ENCODE measurements at regions not wholly inside any gene's neighbourhood (a gene's known extent, or its start where the extent isn't known, plus 50 kb on each side); places are given as distances from the start of the nearest gene placed in this dataset.

DNA sequence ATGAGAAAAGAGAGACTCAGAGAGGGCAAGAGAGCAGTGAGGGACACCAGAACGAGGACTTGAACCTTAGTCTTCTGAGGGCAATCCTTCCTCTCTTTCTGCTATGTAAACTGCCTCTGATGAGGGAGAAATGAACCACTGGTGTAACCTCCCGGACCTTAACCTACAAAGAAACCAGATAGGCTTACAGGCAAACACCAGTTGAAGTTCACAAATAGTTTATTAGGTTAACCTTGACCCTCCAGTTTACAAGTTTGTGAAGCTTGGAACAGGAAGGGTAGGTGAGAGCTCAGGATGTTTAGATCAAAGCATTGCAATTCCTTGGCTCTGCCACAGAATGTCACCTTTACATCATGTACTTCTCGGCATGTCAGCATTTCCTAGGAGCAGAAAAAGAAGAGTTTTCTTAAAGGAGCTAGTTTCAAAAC lies 486.4 kb upstream of the SPRED2 start:
- intact Hi-C loops (cut with DNase I), result no loop called here
- TF ChIP-seq POLR2A (IDR thresholded peaks at IDR 0.05), result no peak
- TF ChIP-seq, protein P1, sequence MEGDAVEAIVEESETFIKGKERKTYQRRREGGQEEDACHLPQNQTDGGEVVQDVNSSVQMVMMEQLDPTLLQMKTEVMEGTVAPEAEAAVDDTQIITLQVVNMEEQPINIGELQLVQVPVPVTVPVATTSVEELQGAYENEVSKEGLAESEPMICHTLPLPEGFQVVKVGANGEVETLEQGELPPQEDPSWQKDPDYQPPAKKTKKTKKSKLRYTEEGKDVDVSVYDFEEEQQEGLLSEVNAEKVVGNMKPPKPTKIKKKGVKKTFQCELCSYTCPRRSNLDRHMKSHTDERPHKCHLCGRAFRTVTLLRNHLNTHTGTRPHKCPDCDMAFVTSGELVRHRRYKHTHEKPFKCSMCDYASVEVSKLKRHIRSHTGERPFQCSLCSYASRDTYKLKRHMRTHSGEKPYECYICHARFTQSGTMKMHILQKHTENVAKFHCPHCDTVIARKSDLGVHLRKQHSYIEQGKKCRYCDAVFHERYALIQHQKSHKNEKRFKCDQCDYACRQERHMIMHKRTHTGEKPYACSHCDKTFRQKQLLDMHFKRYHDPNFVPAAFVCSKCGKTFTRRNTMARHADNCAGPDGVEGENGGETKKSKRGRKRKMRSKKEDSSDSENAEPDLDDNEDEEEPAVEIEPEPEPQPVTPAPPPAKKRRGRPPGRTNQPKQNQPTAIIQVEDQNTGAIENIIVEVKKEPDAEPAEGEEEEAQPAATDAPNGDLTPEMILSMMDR (IDR thresholded peaks at IDR 0.05), result peak in 1 of 6 experiments; percentile 20
- no peaks in the 10 kb centered on the region for H3K36me3 ChIP-seq
- H3K27ac ChIP-seq, result no peak overlapping the region
- H3K4me1 ChIP-seq, result no peaks in the 10 kb centered on the region
- no peaks in the 10 kb centered on the region for H3K9me3 ChIP-seq
- no peak for DNase-seq
- no peak overlapping the region for H3K4me3 ChIP-seq (replicated peaks in 1 of 3)
- no peaks in the 10 kb centered on the region for H3K27me3 ChIP-seq
- WGBS, 2 donors, result 56 to 64% methylated on average over 3 of the region's 3 CpGs

- no peak for DNase-seq
- H3K36me3 ChIP-seq, result no peaks in the 10 kb centered on the region
- no peak overlapping the region for H3K27ac ChIP-seq
- 76 to 81% methylated on average over 2 of the region's 2 CpGs for WGBS, 2 donors
- intact Hi-C loops (cut with DNase I), result no loop called here
- H3K27me3 ChIP-seq, result no peaks in the 10 kb centered on the region
- no peaks in the 10 kb centered on the region for H3K4me1 ChIP-seq
- H3K9me3 ChIP-seq, result no peaks in the 10 kb centered on the region
- TF ChIP-seq POLR2A (IDR thresholded peaks at IDR 0.05), result no peak
- TF ChIP-seq, protein P1 (IDR thresholded peaks at IDR 0.05), result no peak
- no peak overlapping the region for H3K4me3 ChIP-seq (replicated peaks in 1 of 3)
These were observed 485.6 kb upstream of the SPRED2 start for GRCh38 chr2:65917986-65918385.

DNA sequence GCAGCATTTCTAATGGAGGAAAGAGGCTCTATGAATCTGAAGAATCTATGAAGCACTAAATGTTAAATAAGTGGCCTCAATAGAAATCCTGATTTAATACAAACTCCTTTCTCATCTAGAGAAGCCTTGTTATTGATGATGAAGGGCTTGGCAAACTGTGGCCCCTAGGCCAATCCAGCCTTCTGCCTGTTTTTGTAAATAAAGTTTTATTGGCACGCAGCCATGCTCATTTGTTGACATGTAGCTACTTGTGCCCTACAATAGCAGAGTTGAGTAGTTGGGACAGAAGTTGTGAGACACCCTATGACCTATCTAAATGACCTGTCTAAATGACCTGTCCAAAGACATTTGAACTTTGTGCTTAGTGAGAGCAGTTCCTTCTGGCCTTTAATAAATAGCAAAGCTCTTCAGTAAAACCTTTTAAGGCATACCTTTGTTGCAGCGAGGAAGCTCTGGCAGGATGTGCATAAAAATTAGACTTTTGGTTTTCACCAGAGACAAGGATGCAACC lies 484.4 kb upstream of the SPRED2 start:
- DNase-seq, result no peak
- H3K36me3 ChIP-seq, result no peaks in the 10 kb centered on the region
- no peaks in the 10 kb centered on the region for H3K4me1 ChIP-seq
- H3K4me3 ChIP-seq (replicated peaks in 1 of 3), result no peak overlapping the region
- H3K27me3 ChIP-seq, result no peaks in the 10 kb centered on the region
- no peaks in the 10 kb centered on the region for H3K9me3 ChIP-seq
- no peak overlapping the region for H3K27ac ChIP-seq
- intact Hi-C loops (cut with DNase I), result no loop called here
- WGBS, 2 donors, result 91 to 96% methylated on average over 2 of the region's 2 CpGs
- no peak for TF ChIP-seq POLR2A (IDR thresholded peaks at IDR 0.05)
- TF ChIP-seq, protein P1 (IDR thresholded peaks at IDR 0.05), result no peak

GRCh38 chr2:65916177-65916576 lies 483.8 kb upstream of the SPRED2 start:
- H3K4me3 ChIP-seq (replicated peaks in 1 of 3), result no peak overlapping the region
- no peaks in the 10 kb centered on the region for H3K36me3 ChIP-seq
- no peaks in the 10 kb centered on the region for H3K4me1 ChIP-seq
- intact Hi-C loops (cut with DNase I), result no loop called here
- DNase-seq, result no peak
- no peaks in the 10 kb centered on the region for H3K27me3 ChIP-seq
- TF ChIP-seq POLR2A (IDR thresholded peaks at IDR 0.05), result no peak
- TF ChIP-seq, protein P1 (IDR thresholded peaks at IDR 0.05), result no peak
- no peak overlapping the region for H3K27ac ChIP-seq
- H3K9me3 ChIP-seq, result no peaks in the 10 kb centered on the region

GRCh38 chr2:65915273-65915672 lies 482.9 kb upstream of the SPRED2 start:
- Histone ChIP-seq H3K4me3 (replicated peaks in 1 of 3) (no peak overlapping the region), H3K4me1 (no peaks in the 10 kb centered on the region), H3K36me3 (no peaks in the 10 kb centered on the region), H3K9me3 (no peaks in the 10 kb centered on the region), H3K27ac (no peak overlapping the region), H3K27me3 (no peaks in the 10 kb centered on the region)
- no peak for DNase-seq
- TF ChIP-seq, protein P1 (IDR thresholded peaks at IDR 0.05), result no peak
- TF ChIP-seq POLR2A (IDR thresholded peaks at IDR 0.05), result no peak
- intact Hi-C loops (cut with DNase I), result no loop called here
- whole genome bisulfite sequencing, 2 donors, result 86 to 95% methylated on average over 3 of the region's 3 CpGs
